Spleen (tissue), 11 donors: ENCODE measurements at regions not wholly inside any gene's neighbourhood (a gene's known extent, or its start where the extent isn't known, plus 50 kb on each side); places are given as distances from the start of the nearest gene placed in this dataset.
"Not testable (repeated sequence)": the region's sequence is repeated elsewhere in the genome, so short reads cannot be mapped to it uniquely, and the experiment has no call there.

Experiments
- DNase-seq: peaks from one replicate; pipeline ENCODE4 v3.0.0-alpha.2; 2020
- H3K27ac ChIP-seq, 8 donors: fragments of 200-600 bp; sonication (generic) in 7 of 8; 1 replicate in 4 of 8; 2 replicates in 4 of 8; pipeline versions ENCODE4 v1.5.0 to v1.8.0; 2016 to 2021; ENCODE audit warnings: inconsistent platforms in 4 of 8, mild to moderate bottlenecking in 4 of 8, moderate library complexity in 1 of 8
- H3K27me3 ChIP-seq, 7 donors: fragments of 200-600 bp; sonication (generic) in 6 of 7; replicated peaks in 1 of 7; 1 replicate in 4 of 7; 2 replicates in 3 of 7; pipeline versions ENCODE4 v1.5.0 to v1.8.0; 2016 to 2021; ENCODE audit warnings: inconsistent platforms in 3 of 7, mild to moderate bottlenecking in 1 of 7
- H3K36me3 ChIP-seq, 6 donors: fragments of 200-600 bp; sonication (generic) in 5 of 6; 1 replicate in 4 of 6; 2 replicates in 2 of 6; pipeline versions ENCODE4 v1.5.0 to v1.8.0; 2016 to 2021; ENCODE audit warnings: inconsistent platforms in 2 of 6
- H3K4me1 ChIP-seq, 6 donors: fragments of 200-600 bp; sonication (generic) in 5 of 6; 1 replicate in 3 of 6; 2 replicates in 3 of 6; pipeline versions ENCODE4 v1.5.0 to v1.8.0; 2016 to 2021; ENCODE audit warnings: inconsistent platforms in 3 of 6
- H3K4me3 ChIP-seq, 8 donors: fragments of 200-600 bp; sonication (generic) in 7 of 8; 1 replicate in 4 of 8; 2 replicates in 4 of 8; pipeline versions ENCODE4 v1.5.0 to v1.8.0; 2016 to 2021; ENCODE audit warnings: inconsistent platforms in 4 of 8, mild to moderate bottlenecking in 4 of 8, moderate library complexity in 2 of 8
- H3K9me3 ChIP-seq, 8 donors: fragments of 200-600 bp; sonication (generic) in 7 of 8; 1 replicate in 4 of 8; 2 replicates in 4 of 8; pipeline versions ENCODE4 v1.5.0 to v1.8.0; 2016 to 2021; ENCODE audit warnings: inconsistent platforms in 4 of 8
- CTCF ChIP-seq, 11 experiments: fragments of 200-600 bp in 7 of 11; fragments of 450-650 bp in 4 of 11; sonication (generic) in 4 of 11; IDR thresholded peaks in 8 of 11; conservative IDR thresholded peaks in 3 of 11; 1 replicate in 7 of 11; 2 replicates in 4 of 11; pipeline versions ENCODE4 v1.4.0 to v1.8.0; 2016 to 2021; ENCODE audit warnings: antibody characterized with exemption in 11 of 11, inconsistent platforms in 4 of 11, mild to moderate bottlenecking in 1 of 11
- POLR2A ChIP-seq, 3 donors: fragments of 450-650 bp; IDR thresholded peaks; one replicate each; pipeline ENCODE4 v1.5.1; 2017; ENCODE audit warnings: antibody characterized with exemption in 3 of 3, mild to moderate bottlenecking in 1 of 3
- POLR2AphosphoS5 ChIP-seq, 3 donors: sonication (generic); formaldehyde crosslinking; IDR thresholded peaks; one replicate each; pipeline ENCODE4 v1.5.1; 2017; ENCODE audit warnings: antibody characterized with exemption in 3 of 3
- WGBS, 5 donors: extraction: QIAGEN DNeasy Blood & Tissue Kit in 3 of 5; methylation state at CpG; one replicate each; pipeline versions ENCODE4 v1.1.5 to v1.1.7; 2013 to 2018; 5-methylcytosine and 5-hydroxymethylcytosine counted together
- intact Hi-C: fragments of 100-400 bp; cut with DNase I; formaldehyde crosslinking; loops from one replicate; pipeline ENCODE4 v1.15.0; 2023; ENCODE audit warnings: low total_unique reads
- donor health status: healthy with polysubstance abuse.
- donor health status: DM: no; HTN: no; CAD: no; lungs with moderate emphysema.
- donor health status: DM: no; HTN: no; CAD: no.
- donor health status: Bipolar disorder and iron deficiency.
- donor health status: healthy.
- donor health status: DM: no; HTN: no; CAD: no.
- donor health status: DM: yes; HTN: yes; CAD: no.

GRCh38 chrX:53883196-53883595 lies 161.1 kb downstream of the PHF8 start:
- no peak for TF ChIP-seq POLR2A (IDR thresholded peaks at IDR 0.05)
- DNase-seq: no peak
- Histone ChIP-seq H3K9me3 (no peaks in the 10 kb centered on the region), H3K4me3 (no peak overlapping the region), H3K4me1 (no peaks in the 10 kb centered on the region), H3K27ac (no peak overlapping the region), H3K27me3 (peaks cover 0 to 11% (median 0%) of the 10 kb centered on the region in 7 donors), H3K36me3 (no peaks in the 10 kb centered on the region)
- WGBS, 5 donors: 64 to 98% (median 83%) methylated on average over 3 of the region's 3 CpGs
- intact Hi-C loops: no loop called here

- WGBS, 5 donors: 62 to 73% (median 68%) methylated on average over 6 of the region's 6 CpGs
- intact Hi-C loops: no loop called here
- DNase-seq: no peak
These were observed 161.9 kb downstream of the PHF8 start for GRCh38 chrX:53882331-53882730.

GRCh38 chrX:53880786-53881185 lies 163.5 kb downstream of the PHF8 start:
- H3K9me3 ChIP-seq: peaks cover 0 to 19% (median 4%) of the 10 kb centered on the region in 8 donors
- intact Hi-C loops, H3K4me3 ChIP-seq, H3K36me3 ChIP-seq, H3K4me1 ChIP-seq, DNase-seq, H3K27ac ChIP-seq, H3K27me3 ChIP-seq: not testable (repeated sequence)
- 49 to 70% (median 53%) methylated on average over 2 of the region's 2 CpGs for WGBS, 5 donors

More at GRCh38 chrX:53882331-53882730, 161.9 kb downstream of the PHF8 start:
- H3K27me3 ChIP-seq: peaks cover 0 to 7% (median 0%) of the 10 kb centered on the region in 7 donors
- TF ChIP-seq CTCF (IDR thresholded peaks at IDR 0.05 in 8 of 11, conservative IDR thresholded peaks at IDR 0.05 in 3 of 11) (no peak), POLR2AphosphoS5 (IDR thresholded peaks at IDR 0.05) (no peak), POLR2A (IDR thresholded peaks at IDR 0.05) (no peak)
- peaks cover 0 to 7% (median under 1%) of the 10 kb centered on the region in 8 donors for H3K9me3 ChIP-seq
- no peaks in the 10 kb centered on the region for H3K36me3 ChIP-seq
- no peak overlapping the region for H3K4me3 ChIP-seq
- H3K4me1 ChIP-seq: no peaks in the 10 kb centered on the region
- H3K27ac ChIP-seq: no peak overlapping the region

GRCh38 chrX:53859890-53860289 lies 173.4 kb upstream of the HUWE1 start:
- 89 to 96% (median 91%) methylated on average over 3 to 4 of the region's 4 CpGs for WGBS, 5 donors
- intact Hi-C loops: no loop called here
- Histone ChIP-seq H3K9me3 (peaks cover 0 to 6% (median 0%) of the 10 kb centered on the region in 8 donors), H3K4me1 (no peaks in the 10 kb centered on the region), H3K36me3 (no peaks in the 10 kb centered on the region), H3K4me3 (no peak overlapping the region), H3K27ac (no peak overlapping the region), H3K27me3 (peaks cover 0 to 6% (median 0%) of the 10 kb centered on the region in 7 donors)
- no peak for DNase-seq
- TF ChIP-seq POLR2AphosphoS5 (IDR thresholded peaks at IDR 0.05) (no peak), CTCF (IDR thresholded peaks at IDR 0.05 in 8 of 11, conservative IDR thresholded peaks at IDR 0.05 in 3 of 11) (no peak), POLR2A (IDR thresholded peaks at IDR 0.05) (no peak)

GRCh38 chrX:53831662-53832635 lies 145.4 kb upstream of the HUWE1 start:
- Histone ChIP-seq H3K4me1 (no peaks in the 10 kb centered on the region), H3K27me3 (no peaks in the 10 kb centered on the region), H3K27ac (no peak overlapping the region), H3K36me3 (no peaks in the 10 kb centered on the region), H3K9me3 (no peaks in the 10 kb centered on the region), H3K4me3 (no peak overlapping the region)
- WGBS, 5 donors: 38 to 47% (median 44%) methylated on average over 7 to 8 of the region's 8 CpGs
- no peak for DNase-seq
- TF ChIP-seq CTCF (IDR thresholded peaks at IDR 0.05 in 8 of 11, conservative IDR thresholded peaks at IDR 0.05 in 3 of 11): peak in 10 of 11 experiments; percentile 12 to 55 (median 39)
- TF ChIP-seq POLR2A (IDR thresholded peaks at IDR 0.05): no peak
- intact Hi-C loops: no loop called here
